HG03064 (cell line): ENCODE measurements at regions not wholly inside any gene's neighbourhood (a gene's known extent, or its start where the extent isn't known, plus 50 kb on each side); places are given as distances from the start of the nearest gene placed in this dataset.
"Not testable (repeated sequence)": the region's sequence is repeated elsewhere in the genome, so short reads cannot be mapped to it uniquely, and the experiment has no call there.

Experiments
- ATAC-seq: cut with Tn5 transposase; IDR thresholded peaks from one replicate; pipeline ENCODE4 v1.9.1; 2021; ENCODE audit warnings: low read depth; ENCODE audit not compliant: unreplicated experiment

DNA sequence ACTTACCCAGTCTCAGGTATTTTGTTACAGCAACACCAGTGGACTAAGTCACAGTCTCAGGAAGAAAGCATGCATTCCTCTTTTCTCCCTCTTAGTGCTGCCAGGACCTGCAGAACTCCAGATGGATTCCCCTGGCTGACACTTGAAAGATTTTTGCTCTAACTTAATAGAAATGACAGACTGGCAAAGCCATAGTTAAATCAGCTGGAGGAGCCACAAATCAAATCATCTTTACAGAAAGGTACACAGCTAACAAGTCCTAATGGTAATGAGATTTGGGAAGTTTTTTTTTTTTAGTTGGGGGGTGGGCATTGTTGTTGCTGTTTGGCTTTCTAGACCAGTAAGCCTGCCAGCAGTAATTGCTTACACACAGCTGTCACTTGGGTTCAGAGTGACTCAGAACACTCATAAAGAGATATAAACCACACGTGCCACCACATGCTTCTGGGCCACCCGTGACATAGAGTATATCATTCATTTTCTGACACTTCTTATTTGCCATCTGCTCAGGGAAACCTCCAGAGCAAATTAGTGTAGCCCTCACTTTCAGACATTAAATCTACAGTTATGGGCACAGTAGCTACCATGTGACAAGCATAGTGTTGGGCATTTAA lies 72.4 kb downstream of the FH start:
- no peak for ATAC-seq

DNA sequence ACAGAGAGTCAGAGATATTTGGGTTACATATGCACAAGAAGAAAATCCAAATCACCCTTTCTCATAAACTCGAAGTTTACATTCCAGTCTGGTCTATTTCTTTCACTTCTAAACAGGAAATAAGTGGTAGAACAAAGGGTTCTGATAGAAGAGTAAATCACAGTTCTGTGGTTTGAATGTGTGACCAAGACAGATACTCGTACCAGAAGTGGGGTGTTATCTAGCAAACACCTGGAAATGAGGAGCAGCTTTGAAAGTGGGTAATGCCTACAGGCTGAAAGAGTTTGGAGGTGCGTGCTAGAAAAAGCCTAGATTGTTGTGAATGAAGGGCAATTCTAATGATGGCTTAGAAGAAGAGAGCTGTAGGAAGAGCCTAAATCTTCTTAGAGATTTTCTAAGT lies 74.7 kb downstream of the FH start:
- no peak for ATAC-seq

- no peak for ATAC-seq
Measured at GRCh38 chr1:241443561-241443960, 76.0 kb downstream of the FH start.

DNA sequence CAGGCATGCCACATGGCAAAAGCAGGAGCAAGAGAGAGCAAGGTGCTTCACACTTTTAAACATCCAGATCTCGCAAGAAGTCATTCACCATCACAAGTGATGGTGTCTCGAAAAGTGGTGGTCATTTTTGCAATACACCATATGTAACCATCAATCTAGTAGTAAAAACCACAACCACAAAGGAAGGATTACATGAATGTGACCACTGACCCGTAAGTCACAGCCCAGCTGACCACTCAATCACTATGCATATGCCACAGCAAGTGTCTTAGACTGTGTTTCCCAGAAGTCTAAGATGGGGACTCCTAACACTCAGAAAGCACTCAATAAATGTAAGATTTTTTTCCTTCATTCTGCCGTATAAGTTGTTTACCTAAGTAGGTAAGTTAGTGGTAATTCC lies 76.9 kb downstream of the FH start:
- ATAC-seq: no peak

GRCh38 chr1:241440904-241441303 lies 78.7 kb downstream of the FH start:
- ATAC-seq: no peak

- not testable (repeated sequence) for ATAC-seq
Measured at GRCh38 chr1:241438686-241439085, 80.9 kb downstream of the FH start.

GRCh38 chr1:241432241-241432640 lies 75.2 kb upstream of the RGS7 start:
- ATAC-seq: no peak

GRCh38 chr1:241425091-241425490 lies 68.1 kb upstream of the RGS7 start:
- not testable (repeated sequence) for ATAC-seq

DNA sequence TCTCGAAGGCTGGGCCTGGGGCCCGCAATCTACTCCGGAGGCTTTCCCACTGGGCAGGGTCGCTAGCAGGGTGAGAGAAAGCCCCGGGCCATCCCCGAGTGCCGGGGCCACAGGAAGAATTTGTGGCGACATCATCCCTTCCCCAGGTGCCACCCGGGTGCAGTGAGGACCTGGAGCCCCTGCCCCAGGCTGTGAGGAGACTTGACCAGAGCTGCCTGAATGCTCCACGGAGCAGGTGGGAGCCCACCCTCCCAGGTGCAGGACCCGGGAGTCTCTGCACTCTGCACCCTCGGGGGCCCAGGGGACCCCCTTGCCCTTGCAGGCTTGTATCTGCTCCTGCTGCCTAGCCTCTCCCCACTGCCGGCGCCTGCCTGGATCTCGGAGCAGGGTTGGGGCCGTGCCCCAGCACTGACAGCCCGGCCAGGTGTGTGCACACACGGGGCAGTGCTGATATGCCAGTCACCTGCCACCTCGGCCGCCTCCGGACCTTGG lies 67.5 kb upstream of the RGS7 start:
- peak; percentile 11 for ATAC-seq

DNA sequence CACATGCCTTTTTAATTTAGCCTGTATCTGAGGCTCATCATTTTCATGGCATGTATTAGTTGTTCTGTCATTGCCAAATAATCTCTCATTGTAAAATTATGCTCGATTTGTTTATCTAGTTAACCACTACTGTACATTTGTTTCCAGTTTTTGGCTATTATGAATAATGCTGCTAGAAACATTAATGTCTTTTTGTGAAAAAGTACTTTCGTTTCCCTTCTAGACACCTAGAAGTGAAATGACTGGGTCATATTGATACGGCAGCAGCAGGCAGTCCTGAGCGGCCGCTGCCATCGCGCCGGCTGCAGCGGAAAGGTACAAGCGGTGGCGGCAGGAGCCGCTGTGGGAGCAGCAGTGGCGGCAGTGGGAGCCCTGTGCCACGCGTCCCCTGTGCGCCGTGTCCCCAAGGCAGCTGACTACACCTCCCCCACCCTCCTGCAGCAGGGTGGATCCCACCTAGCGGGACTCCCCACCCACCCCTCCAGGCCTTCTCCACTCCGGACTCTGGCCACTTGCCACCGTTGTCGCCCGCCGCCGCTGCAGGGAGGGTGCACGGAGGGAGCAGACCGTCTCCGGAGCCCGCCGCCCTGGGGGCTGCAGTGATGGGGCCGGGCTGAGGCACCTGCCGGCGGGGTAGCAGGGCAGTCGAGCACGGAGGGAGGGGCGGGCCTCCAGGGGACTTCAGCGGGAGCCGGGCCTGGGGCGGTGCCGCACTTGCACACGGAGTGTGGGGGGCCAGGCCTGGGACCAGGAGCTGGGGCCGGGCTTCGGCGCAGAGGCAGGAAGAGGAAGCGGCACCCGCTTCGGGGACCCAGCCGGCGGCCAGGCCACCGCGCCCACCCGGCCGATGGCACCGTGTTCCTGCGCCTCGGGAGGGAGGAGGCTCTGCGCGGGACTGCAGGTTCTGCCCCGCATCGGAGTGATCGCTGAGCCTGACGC lies 66.8 kb upstream of the RGS7 start:
- ATAC-seq: peak; percentile 89

GRCh38 chr1:241422470-241422869 lies 65.5 kb upstream of the RGS7 start:
- ATAC-seq: no peak

- ATAC-seq: no peak
Measured at GRCh38 chr1:241419986-241420385, 63.0 kb upstream of the RGS7 start.

- no peak for ATAC-seq
Measured at GRCh38 chr1:241417258-241417657, 60.3 kb upstream of the RGS7 start.

- no peak for ATAC-seq
Measured at GRCh38 chr1:241413974-241414373, 57.0 kb upstream of the RGS7 start.

- no peak for ATAC-seq
Measured at GRCh38 chr1:241413386-241413785, 56.4 kb upstream of the RGS7 start.

- ATAC-seq: no peak
Measured at GRCh38 chr1:241412646-241413045, 55.6 kb upstream of the RGS7 start.

DNA sequence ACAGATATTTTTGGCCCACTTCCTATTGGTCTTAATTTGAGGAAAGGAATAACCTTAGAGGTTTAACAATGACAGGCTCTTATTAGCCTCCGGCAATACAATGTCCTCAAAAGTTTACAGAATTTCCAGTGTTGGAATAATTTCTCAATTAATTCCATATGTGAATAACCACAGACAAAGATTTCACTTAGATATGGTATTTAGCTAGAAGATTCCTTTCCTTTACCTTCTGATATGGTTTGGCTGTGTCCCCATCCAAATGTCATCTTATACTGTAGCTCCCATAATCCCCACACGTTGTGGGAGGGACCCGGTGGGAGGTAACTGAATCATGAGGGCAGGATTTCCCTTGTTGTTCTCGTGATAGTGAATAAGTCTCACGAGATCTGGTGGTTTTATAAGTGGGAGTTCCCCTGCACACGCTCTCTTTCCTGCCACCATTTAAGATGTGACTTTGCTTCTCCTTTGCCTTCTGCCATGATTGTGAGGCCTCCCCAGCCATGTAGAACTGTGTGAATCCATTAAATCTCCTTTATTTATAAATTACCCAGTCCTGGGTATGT lies 54.9 kb upstream of the RGS7 start:
- ATAC-seq: no peak

- no peak for ATAC-seq
Measured at GRCh38 chr1:241411056-241411775, 54.2 kb upstream of the RGS7 start.

GRCh38 chr1:241408170-241408569 lies 51.2 kb upstream of the RGS7 start:
- ATAC-seq: no peak
